ENCODE measurements at regions not wholly inside any gene's neighbourhood (a gene's known extent, or its start where the extent isn't known, plus 50 kb on each side); places are given as distances from the start of the nearest gene placed in this dataset.
"Not testable (repeated sequence)": the region's sequence is repeated elsewhere in the genome, so short reads cannot be mapped to it uniquely, and the experiment has no call there.

- DNase-seq = not testable (repeated sequence)
Observed at GRCh38 chr5:122515210-122515609, 203.2 kb downstream of the SNCAIP start.

GRCh38 chr5:122515709-122516431 is 203.8 kb downstream of the SNCAIP start:
- peak; percentile 41 for DNase-seq

- DNase-seq = no peak
Observed at GRCh38 chr5:122516432-122516743, 204.4 kb downstream of the SNCAIP start.

- no peak for DNase-seq
Observed at GRCh38 chr5:122517091-122517490, 205.1 kb downstream of the SNCAIP start.

GRCh38 chr5:122523776-122524175 is 211.7 kb downstream of the SNCAIP start:
- no peak for DNase-seq

GRCh38 chr5:122527547-122527946 is 215.5 kb downstream of the SNCAIP start:
- no peak for DNase-seq

- DNase-seq = no peak
Observed at GRCh38 chr5:122532035-122532434, 220.0 kb downstream of the SNCAIP start.

GRCh38 chr5:122533825-122534224 is 221.8 kb downstream of the SNCAIP start:
- no peak for DNase-seq

GRCh38 chr5:122534829-122535228 is 222.8 kb downstream of the SNCAIP start:
- no peak for DNase-seq

- DNase-seq = no peak
Observed at GRCh38 chr5:122541388-122541787, 229.4 kb downstream of the SNCAIP start.

GRCh38 chr5:122545986-122546385 is 228.9 kb upstream of the SNX2 start:
- no peak for DNase-seq

GRCh38 chr5:122547219-122547618 is 227.7 kb upstream of the SNX2 start:
- no peak for DNase-seq

- no peak for DNase-seq
Observed at GRCh38 chr5:122547669-122548068, 227.2 kb upstream of the SNX2 start.

GRCh38 chr5:122559676-122560075 is 215.2 kb upstream of the SNX2 start:
- no peak for DNase-seq

GRCh38 chr5:122561209-122561608 is 213.7 kb upstream of the SNX2 start:
- DNase-seq = no peak

- DNase-seq = no peak
Observed at GRCh38 chr5:122565331-122565730, 209.5 kb upstream of the SNX2 start.

- DNase-seq = no peak
Observed at GRCh38 chr5:122576256-122577016, 198.4 kb upstream of the SNX2 start.

- DNase-seq = no peak
Observed at GRCh38 chr5:122581629-122582028, 193.3 kb upstream of the SNX2 start.

GRCh38 chr5:122584411-122585300 is 190.2 kb upstream of the SNX2 start:
- no peak for DNase-seq

GRCh38 chr5:122585371-122585770 is 189.5 kb upstream of the SNX2 start:
- DNase-seq = no peak

GRCh38 chr5:122586351-122586750 is 188.5 kb upstream of the SNX2 start:
- no peak for DNase-seq

GRCh38 chr5:122591828-122592227 is 183.1 kb upstream of the SNX2 start:
- no peak for DNase-seq

GRCh38 chr5:122599000-122599399 is 175.9 kb upstream of the SNX2 start:
- DNase-seq = no peak

- DNase-seq = no peak
Observed at GRCh38 chr5:122600924-122601323, 174.0 kb upstream of the SNX2 start.

Data from NCI-H2029 treated with DMSO at 0.1 percent for 48 hours (cell line).